Panc1 (cell line): ENCODE measurements at regions not wholly inside any gene's neighbourhood (a gene's known extent, or its start where the extent isn't known, plus 50 kb on each side); places are given as distances from the start of the nearest gene placed in this dataset.

Source experiments
- ATAC-seq: fragments of 200-7000 bp; cut with Tn5 transposase; 2 replicates; pipeline ENCODE4 v1.9.1; 2020; ENCODE audit warnings: mild to moderate bottlenecking, moderate library complexity
- BruUV-seq: library from RNA; stranded (reverse); fragments of 400-500 nt; replicated peaks from 2 replicates; lab custom pipeline; 2021; lab: Mats Ljungman, UMichigan
- CTCF ChIA-PET: fragments of 300-600 bp; sonication (Branson Sonifier 250); formaldehyde crosslinking; loops from one replicate; lab custom pipeline; 2022; ENCODE audit warnings: antibody characterized with exemption; lab: Charles Lee
- POLR2A ChIA-PET: fragments of 300-600 bp; sonication (Branson Sonifier 250); formaldehyde crosslinking; loops from one replicate; lab custom pipeline; 2022; ENCODE audit warnings: antibody characterized with exemption; lab: Charles Lee
- DNase-seq: peaks from one replicate; pipeline ENCODE4 v3.0.0-alpha.2; 2010; ENCODE audit warnings: low read depth, low spot score
- H3K27ac ChIP-seq: 2 replicates; pipeline ENCODE4 v1.5.1; 2011; ENCODE audit warnings: mild to moderate bottlenecking, low read length, inconsistent platforms
- H3K27me3 ChIP-seq: fragments of 200-500 bp; sonication (Bioruptor generic); 2 replicates; pipeline ENCODE4 v1.6.0; 2014; ENCODE audit warnings: low read length, inconsistent platforms; ENCODE audit not compliant: control insufficient read depth, insufficient read depth
- H3K36me3 ChIP-seq: fragments of 200-500 bp; sonication (Bioruptor generic); 2 replicates; pipeline ENCODE4 v1.5.1; 2014; ENCODE audit warnings: inconsistent platforms, mild to moderate bottlenecking, low read length, moderate library complexity; ENCODE audit not compliant: control insufficient read depth, insufficient read depth
- H3K4me1 ChIP-seq: 2 replicates; pipeline ENCODE4 v1.5.1; 2011; ENCODE audit warnings: inconsistent platforms, mild to moderate bottlenecking, low read length, moderate library complexity; ENCODE audit not compliant: control insufficient read depth, insufficient read depth
- H3K4me3 ChIP-seq, 2 experiments: 2 replicates each; pipeline ENCODE4 v1.5.1; 2011 to 2012; ENCODE audit warnings: low read depth in 2 of 2, low read length in 2 of 2, mild to moderate bottlenecking in 2 of 2, inconsistent platforms in 1 of 2, moderate library complexity in 1 of 2
- H3K9me3 ChIP-seq: fragments of 200-500 bp; sonication (Bioruptor generic); 2 replicates; pipeline ENCODE4 v1.5.1; 2014; ENCODE audit warnings: low read depth, mild to moderate bottlenecking, inconsistent platforms, low read length, moderate library complexity; ENCODE audit not compliant: control insufficient read depth, insufficient read depth
- CTCF ChIP-seq: fragments of 450-650 bp; IDR thresholded peaks from 2 replicates; pipeline ENCODE4 v1.5.1; 2017; ENCODE audit warnings: mild to moderate bottlenecking
- POLR2AphosphoS5 ChIP-seq: IDR thresholded peaks from 2 replicates; pipeline ENCODE4 v1.6.1; 2012; ENCODE audit warnings: mild to moderate bottlenecking, low read depth, low read length, moderate library complexity
- SIN3A ChIP-seq: IDR thresholded peaks from 2 replicates; pipeline ENCODE4 v1.6.1; 2012; ENCODE audit warnings: low read depth, mild to moderate bottlenecking, low read length, moderate library complexity, borderline replicate concordance; ENCODE audit not compliant: insufficient read depth
- TCF7L2 ChIP-seq: IDR thresholded peaks from 2 replicates; pipeline ENCODE4 v1.6.1; 2011; ENCODE audit warnings: mild to moderate bottlenecking, low read depth, low read length, inconsistent platforms
- in situ Hi-C: cut with HindIII; loops from 2 replicates; pipeline ENCODE4 v1.10.0; 2016; ENCODE audit warnings: low sequenced_read_pairs, low pct_unique_long_range_greater_than_20kb
- intact Hi-C: fragments of 100-400 bp; cut with micrococcal nuclease; formaldehyde crosslinking; loops from one replicate; pipeline ENCODE4 v1.10.0; 2022; ENCODE audit not compliant: unreplicated experiment
- TF ChIP-seq, protein P1 (sequence below), 2 experiments: IDR thresholded peaks; 2 replicates each; pipeline ENCODE4 v1.6.1; 2011 to 2012; ENCODE audit warnings: low read depth in 2 of 2, control low read depth in 1 of 2, low read length in 1 of 2, mild to moderate bottlenecking in 1 of 2, moderate library complexity in 1 of 2; ENCODE audit not compliant: insufficient read depth in 1 of 2

DNA sequence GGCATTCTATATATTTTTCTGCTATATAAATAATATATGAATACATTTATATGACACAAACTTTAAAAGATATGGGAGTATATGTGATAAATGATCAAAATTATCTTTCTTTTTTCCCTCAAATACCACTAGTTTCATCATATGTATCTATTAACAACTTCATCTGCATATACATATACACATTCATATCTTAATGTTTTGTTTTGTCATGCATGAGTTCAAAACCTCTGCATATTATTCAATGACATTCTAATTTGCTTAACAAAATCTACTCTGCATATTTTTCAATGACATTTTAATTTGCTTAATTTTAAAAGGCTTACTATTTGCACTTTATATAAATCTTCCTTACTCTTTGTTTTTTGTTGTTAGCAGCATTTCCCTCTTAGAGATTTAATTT is 276.2 kb downstream of the PIK3C3 start:
- Histone ChIP-seq H3K4me1 (no peaks in the 10 kb centered on the region), H3K27ac (no peak overlapping the region), H3K36me3 (no peaks in the 10 kb centered on the region), H3K9me3 (no peaks in the 10 kb centered on the region), H3K4me3 (no peak overlapping the region), H3K27me3 (no peaks in the 10 kb centered on the region)
- in situ Hi-C loops, result no loop called here
- no TSS peak for BruUV-seq
- DNase-seq (no peak), ATAC-seq (no peak)
- POLR2A ChIA-PET, result no interaction called here
- CTCF ChIA-PET, result no interaction called here
- TF ChIP-seq CTCF (no peak), TCF7L2 (no peak), POLR2AphosphoS5 (no peak), SIN3A (no peak)
- TF ChIP-seq, protein P1, sequence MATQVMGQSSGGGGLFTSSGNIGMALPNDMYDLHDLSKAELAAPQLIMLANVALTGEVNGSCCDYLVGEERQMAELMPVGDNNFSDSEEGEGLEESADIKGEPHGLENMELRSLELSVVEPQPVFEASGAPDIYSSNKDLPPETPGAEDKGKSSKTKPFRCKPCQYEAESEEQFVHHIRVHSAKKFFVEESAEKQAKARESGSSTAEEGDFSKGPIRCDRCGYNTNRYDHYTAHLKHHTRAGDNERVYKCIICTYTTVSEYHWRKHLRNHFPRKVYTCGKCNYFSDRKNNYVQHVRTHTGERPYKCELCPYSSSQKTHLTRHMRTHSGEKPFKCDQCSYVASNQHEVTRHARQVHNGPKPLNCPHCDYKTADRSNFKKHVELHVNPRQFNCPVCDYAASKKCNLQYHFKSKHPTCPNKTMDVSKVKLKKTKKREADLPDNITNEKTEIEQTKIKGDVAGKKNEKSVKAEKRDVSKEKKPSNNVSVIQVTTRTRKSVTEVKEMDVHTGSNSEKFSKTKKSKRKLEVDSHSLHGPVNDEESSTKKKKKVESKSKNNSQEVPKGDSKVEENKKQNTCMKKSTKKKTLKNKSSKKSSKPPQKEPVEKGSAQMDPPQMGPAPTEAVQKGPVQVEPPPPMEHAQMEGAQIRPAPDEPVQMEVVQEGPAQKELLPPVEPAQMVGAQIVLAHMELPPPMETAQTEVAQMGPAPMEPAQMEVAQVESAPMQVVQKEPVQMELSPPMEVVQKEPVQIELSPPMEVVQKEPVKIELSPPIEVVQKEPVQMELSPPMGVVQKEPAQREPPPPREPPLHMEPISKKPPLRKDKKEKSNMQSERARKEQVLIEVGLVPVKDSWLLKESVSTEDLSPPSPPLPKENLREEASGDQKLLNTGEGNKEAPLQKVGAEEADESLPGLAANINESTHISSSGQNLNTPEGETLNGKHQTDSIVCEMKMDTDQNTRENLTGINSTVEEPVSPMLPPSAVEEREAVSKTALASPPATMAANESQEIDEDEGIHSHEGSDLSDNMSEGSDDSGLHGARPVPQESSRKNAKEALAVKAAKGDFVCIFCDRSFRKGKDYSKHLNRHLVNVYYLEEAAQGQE (IDR thresholded peaks at IDR 0.05; ENCODE audit: insufficient read depth in 1 of 2, low read depth in 2 of 2, low read length in 1 of 2), result no peak
- intact Hi-C loops, result no loop called here

DNA sequence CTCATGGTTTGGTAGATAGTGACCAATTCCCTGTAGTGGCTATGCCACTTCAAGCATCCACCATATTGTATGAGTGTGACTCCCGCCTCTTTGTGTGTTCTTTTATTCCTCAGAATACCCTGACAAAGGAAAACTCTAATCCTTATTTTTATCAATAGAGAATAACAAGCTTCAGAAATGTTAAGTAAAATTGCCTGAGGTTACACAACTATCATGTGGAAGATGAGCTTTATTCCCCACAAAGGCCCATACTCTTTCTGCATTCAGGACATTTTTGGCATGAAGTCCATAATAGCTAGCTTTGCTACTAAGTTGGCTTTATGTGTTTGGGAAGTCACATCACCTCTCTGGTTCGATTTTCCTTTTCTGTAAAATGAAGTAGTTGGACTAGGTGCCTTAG is 276.8 kb downstream of the PIK3C3 start:
- H3K4me3 ChIP-seq, result no peak overlapping the region
- H3K9me3 ChIP-seq, result no peaks in the 10 kb centered on the region
- no peaks in the 10 kb centered on the region for H3K36me3 ChIP-seq
- ATAC-seq (no peak), DNase-seq (no peak)
- no peaks in the 10 kb centered on the region for H3K27me3 ChIP-seq
- no peak overlapping the region for H3K27ac ChIP-seq
- in situ Hi-C loops (no loop called here), intact Hi-C loops (no loop called here)
- no peaks in the 10 kb centered on the region for H3K4me1 ChIP-seq
- BruUV-seq, result no TSS peak
- ChIA-PET CTCF (no interaction called here), POLR2A (no interaction called here)
- TF ChIP-seq TCF7L2, result no peak
- no peak for TF ChIP-seq CTCF

GRCh38 chr18:42233908-42234307 is 278.9 kb downstream of the PIK3C3 start:
- BruUV-seq, result no TSS peak
- intact Hi-C loops, result no loop called here
- CTCF ChIA-PET, result no interaction called here

More at GRCh38 chr18:42233908-42234307, 278.9 kb downstream of the PIK3C3 start:
- in situ Hi-C loops, result no loop called here
- TF ChIP-seq TCF7L2, result no peak
- TF ChIP-seq SIN3A, result no peak
- no peak for TF ChIP-seq POLR2AphosphoS5
- TF ChIP-seq CTCF, result no peak
- TF ChIP-seq, protein P1 (IDR thresholded peaks at IDR 0.05; ENCODE audit: insufficient read depth in 1 of 2, low read depth in 2 of 2, low read length in 1 of 2), result no peak
- Histone ChIP-seq H3K36me3 (no peaks in the 10 kb centered on the region), H3K27me3 (no peaks in the 10 kb centered on the region), H3K9me3 (no peaks in the 10 kb centered on the region), H3K4me3 (no peak overlapping the region), H3K4me1 (no peaks in the 10 kb centered on the region), H3K27ac (no peak overlapping the region)
- POLR2A ChIA-PET, result no interaction called here
- no peak for DNase-seq
- no peak for ATAC-seq
